ENCODE measurements at regions not wholly inside any gene's neighbourhood (a gene's known extent, or its start where the extent isn't known, plus 50 kb on each side); places are given as distances from the start of the nearest gene placed in this dataset.

GRCh38 chr18:34631093-34631966, 78.8 kb upstream of the DTNA start:
- FAIRE-seq (no peak), DNase-seq (ENCODE audit: insufficient read length, low spot score) (no peak)

- DNase-seq (ENCODE audit: insufficient read length, low spot score) = no peak
- FAIRE-seq = no peak
Observed at GRCh38 chr18:34632321-34632720, 77.8 kb upstream of the DTNA start.

- FAIRE-seq (no peak), DNase-seq (ENCODE audit: insufficient read length, low spot score) (no peak)
Observed at GRCh38 chr18:34633368-34633767, 76.7 kb upstream of the DTNA start.

GRCh38 chr18:34637094-34637801, 72.8 kb upstream of the DTNA start:
- no peak for FAIRE-seq
- no peak for DNase-seq (ENCODE audit: insufficient read length, low spot score)

GRCh38 chr18:34639687-34640086, 70.4 kb upstream of the DTNA start:
- FAIRE-seq (no peak), DNase-seq (ENCODE audit: insufficient read length, low spot score) (no peak)

GRCh38 chr18:34640276-34640675, 69.8 kb upstream of the DTNA start:
- FAIRE-seq (no peak), DNase-seq (ENCODE audit: insufficient read length, low spot score) (no peak)

GRCh38 chr18:34643989-34644388, 66.1 kb upstream of the DTNA start:
- no peak for DNase-seq (ENCODE audit: insufficient read length, low spot score)

GRCh38 chr18:34647251-34647650, 62.8 kb upstream of the DTNA start:
- FAIRE-seq (no peak), DNase-seq (ENCODE audit: insufficient read length, low spot score) (no peak)

More at GRCh38 chr18:34643989-34644388, 66.1 kb upstream of the DTNA start:
- no peak for FAIRE-seq

GRCh38 chr18:34648269-34648985, 61.7 kb upstream of the DTNA start:
- no peak for FAIRE-seq
- no peak for DNase-seq (ENCODE audit: insufficient read length, low spot score)

- no peak for DNase-seq (ENCODE audit: insufficient read length, low spot score)
Observed at GRCh38 chr18:34649080-34649479, 61.0 kb upstream of the DTNA start.

GRCh38 chr18:34650121-34650545, 60.0 kb upstream of the DTNA start:
- DNase-seq (ENCODE audit: insufficient read length, low spot score) (no peak), FAIRE-seq (no peak)

More at GRCh38 chr18:34649080-34649479, 61.0 kb upstream of the DTNA start:
- FAIRE-seq = no peak

GRCh38 chr18:34651586-34652369, 58.3 kb upstream of the DTNA start:
- FAIRE-seq (no peak), DNase-seq (ENCODE audit: insufficient read length, low spot score) (no peak)

GRCh38 chr18:34655131-34655530, 55.0 kb upstream of the DTNA start:
- no peak for FAIRE-seq

GRCh38 chr18:34657860-34658500, 52.1 kb upstream of the DTNA start:
- FAIRE-seq (no peak), DNase-seq (ENCODE audit: insufficient read length, low spot score) (no peak)

More at GRCh38 chr18:34655131-34655530, 55.0 kb upstream of the DTNA start:
- no peak for DNase-seq (ENCODE audit: insufficient read length, low spot score)

- FAIRE-seq (no peak), DNase-seq (ENCODE audit: insufficient read length, low spot score) (peak; percentile 20)
Observed at GRCh38 chr18:34659579-34660517, 50.2 kb upstream of the DTNA start.
